IMR-90 (cell line): ENCODE measurements at regions not wholly inside any gene's neighbourhood (a gene's known extent, or its start where the extent isn't known, plus 50 kb on each side); places are given as distances from the start of the nearest gene placed in this dataset.

ENCODE experiments used
- CHD1 ChIP-seq: IDR thresholded peaks from 2 replicates; pipeline ENCODE4 v1.6.1; 2012; ENCODE audit warnings: low read depth, low read length, improper control_type of control experiment
- ELK1 ChIP-seq: fragments of 150-350 bp; IDR thresholded peaks from 2 replicates; pipeline ENCODE4 v1.6.1; 2016; ENCODE audit warnings: low read depth, mild to moderate bottlenecking, low read length, moderate library complexity, borderline replicate concordance
- RAD21 ChIP-seq: IDR thresholded peaks from 2 replicates; pipeline ENCODE4 v1.6.1; 2012; ENCODE audit warnings: low read length, improper control_type of control experiment
- RCOR1 ChIP-seq: IDR thresholded peaks from 2 replicates; pipeline ENCODE4 v1.6.1; 2012; ENCODE audit warnings: mild to moderate bottlenecking, low read length, improper control_type of control experiment; ENCODE audit not compliant: insufficient replicate concordance
- USF2 ChIP-seq: fragments of 150-350 bp; IDR thresholded peaks from 2 replicates; pipeline ENCODE4 v1.6.1; 2017; ENCODE audit warnings: mild to moderate bottlenecking, antibody characterized with exemption, low read length, low read depth
- TF ChIP-seq, protein P1 (sequence below): conservative IDR thresholded peaks from 2 replicates; pipeline ENCODE4 v1.5.1; 2012; ENCODE audit warnings: mild to moderate bottlenecking, low read depth, low read length, improper control_type of control experiment

DNA sequence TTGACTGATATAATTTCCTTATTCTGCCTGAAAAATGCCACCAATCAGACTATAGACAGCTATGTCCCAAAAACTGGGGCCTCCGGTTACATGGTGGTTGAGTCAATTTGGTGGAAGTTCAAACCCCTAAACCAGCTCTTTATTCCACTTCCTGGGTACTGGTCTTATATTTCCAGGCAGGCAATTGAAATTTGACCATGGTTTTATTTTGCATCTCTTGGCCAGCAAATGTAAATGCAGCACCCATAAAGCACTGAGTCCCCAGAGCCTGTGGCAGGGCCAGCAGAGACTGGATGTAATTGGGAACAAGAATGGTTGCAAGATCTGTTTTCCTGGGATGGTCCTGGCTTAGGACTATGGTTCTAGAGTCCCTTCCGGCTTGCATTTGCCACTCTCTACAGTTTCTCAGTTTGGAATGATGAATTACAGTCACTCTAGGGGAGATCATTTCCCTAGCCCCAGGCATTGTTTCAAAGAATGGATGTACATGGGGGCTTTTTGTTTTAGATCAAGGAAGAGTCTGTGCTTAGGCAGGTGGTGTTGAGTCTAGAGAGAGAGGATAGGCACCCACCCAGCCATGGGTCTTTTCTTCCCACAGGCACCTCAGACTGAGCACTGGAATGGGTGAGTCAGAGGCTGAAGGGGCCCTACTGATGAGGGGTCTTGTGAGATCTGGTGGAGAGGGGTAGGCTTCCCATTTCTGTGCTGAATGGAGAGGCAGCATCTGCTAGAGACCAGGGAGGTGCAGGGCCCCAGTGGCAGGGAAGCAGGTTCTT is 108.4 kb upstream of the CDC42EP3 start:
- no peak for TF ChIP-seq CHD1
- TF ChIP-seq, protein P1, sequence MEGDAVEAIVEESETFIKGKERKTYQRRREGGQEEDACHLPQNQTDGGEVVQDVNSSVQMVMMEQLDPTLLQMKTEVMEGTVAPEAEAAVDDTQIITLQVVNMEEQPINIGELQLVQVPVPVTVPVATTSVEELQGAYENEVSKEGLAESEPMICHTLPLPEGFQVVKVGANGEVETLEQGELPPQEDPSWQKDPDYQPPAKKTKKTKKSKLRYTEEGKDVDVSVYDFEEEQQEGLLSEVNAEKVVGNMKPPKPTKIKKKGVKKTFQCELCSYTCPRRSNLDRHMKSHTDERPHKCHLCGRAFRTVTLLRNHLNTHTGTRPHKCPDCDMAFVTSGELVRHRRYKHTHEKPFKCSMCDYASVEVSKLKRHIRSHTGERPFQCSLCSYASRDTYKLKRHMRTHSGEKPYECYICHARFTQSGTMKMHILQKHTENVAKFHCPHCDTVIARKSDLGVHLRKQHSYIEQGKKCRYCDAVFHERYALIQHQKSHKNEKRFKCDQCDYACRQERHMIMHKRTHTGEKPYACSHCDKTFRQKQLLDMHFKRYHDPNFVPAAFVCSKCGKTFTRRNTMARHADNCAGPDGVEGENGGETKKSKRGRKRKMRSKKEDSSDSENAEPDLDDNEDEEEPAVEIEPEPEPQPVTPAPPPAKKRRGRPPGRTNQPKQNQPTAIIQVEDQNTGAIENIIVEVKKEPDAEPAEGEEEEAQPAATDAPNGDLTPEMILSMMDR: no peak
- TF ChIP-seq USF2: no peak
- TF ChIP-seq ELK1: no peak
- TF ChIP-seq RAD21: no peak
- TF ChIP-seq RCOR1: no peak
